HCT116 (cell line): ENCODE measurements at regions not wholly inside any gene's neighbourhood (a gene's known extent, or its start where the extent isn't known, plus 50 kb on each side); places are given as distances from the start of the nearest gene placed in this dataset.

ENCODE experiments used
- ATAC-seq: fragments of 200-7000 bp; cut with Tn5 transposase; 2 replicates; pipeline ENCODE4 v1.9.1; 2020; ENCODE audit warnings: mild to moderate bottlenecking, moderate library complexity
- BruUV-seq: library from RNA; stranded (reverse); fragments of 400-500 nt; replicated peaks from 2 replicates; lab custom pipeline; 2021; lab: Mats Ljungman, UMichigan
- CTCF ChIA-PET: fragments of 300-600 bp; sonication (Branson Sonifier 250); formaldehyde crosslinking; loops from one replicate; lab custom pipeline; 2021; ENCODE audit warnings: antibody characterized with exemption; lab: Charles Lee
- POLR2A ChIA-PET: fragments of 300-600, 350-600 bp; sonication (Branson Sonifier 250); formaldehyde crosslinking; loops from one replicate; lab custom pipeline; 2021; ENCODE audit warnings: antibody characterized with exemption; lab: Charles Lee
- RAD21 ChIA-PET, 2 experiments: fragments of 300-600 bp; sonication (Branson Sonifier 250); formaldehyde crosslinking; loops; one replicate each; lab custom pipeline; 2023; ENCODE audit warnings: low total read pairs in 2 of 2; ENCODE audit not compliant: uncharacterized antibody in 2 of 2, unreplicated experiment in 2 of 2, low non-redundant PET in 1 of 2; lab: Charles Lee
- DNase-seq: peaks from one replicate; pipeline ENCODE4 v3.0.0-alpha.2; 2010; ENCODE audit warnings: low read depth, low spot score
- H2AFZ ChIP-seq: fragments of 200-600 bp; shearing (Covaris generic), sonication (generic); 2 replicates; pipeline ENCODE4 v1.6.1; 2017; ENCODE audit warnings: low read depth, mixed run types, mixed read lengths, antibody characterized with exemption, low read length; ENCODE audit not compliant: poor library complexity, severe bottlenecking
- H3K27ac ChIP-seq: 2 replicates; pipeline ENCODE4 v1.5.1; 2012; ENCODE audit warnings: low read depth, low read length
- H3K27me3 ChIP-seq: fragments of 200-600 bp; sonication (generic); 2 replicates; pipeline ENCODE4 v1.6.1; 2016; ENCODE audit warnings: mixed run types, low read length, mixed read lengths; ENCODE audit not compliant: insufficient read depth
- H3K36me3 ChIP-seq, 2 experiments: fragments of 200-500 bp in 1 of 2; fragments of 200-600 bp in 1 of 2; sonication (Bioruptor generic) in 1 of 2; sonication (generic) in 1 of 2; 2 replicates each; pipeline versions ENCODE4 v1.5.1 to v1.6.1; 2014 to 2016; ENCODE audit warnings: low read length in 2 of 2, inconsistent platforms in 1 of 2, mixed read lengths in 1 of 2, mixed run types in 1 of 2; ENCODE audit not compliant: insufficient read depth in 2 of 2, control insufficient read depth in 1 of 2
- H3K4me1 ChIP-seq, 2 experiments: fragments of 200-600 bp in 1 of 2; sonication (generic) in 1 of 2; 2 replicates each; pipeline versions ENCODE4 v1.5.1 to v1.6.1; 2012 to 2017; ENCODE audit warnings: low read length in 2 of 2, inconsistent platforms in 1 of 2, mild to moderate bottlenecking in 1 of 2, mixed read lengths in 1 of 2, mixed run types in 1 of 2, moderate library complexity in 1 of 2; ENCODE audit not compliant: insufficient read depth in 2 of 2, control insufficient read depth in 1 of 2
- H3K4me2 ChIP-seq: fragments of 200-600 bp; sonication (generic); 2 replicates; pipeline ENCODE4 v1.6.1; 2017; ENCODE audit warnings: mixed run types, low read length, mixed read lengths
- H3K4me3 ChIP-seq, 2 experiments: fragments of 200-600 bp in 1 of 2; sonication (generic) in 1 of 2; replicated peaks in 1 of 2; 2 replicates each; pipeline ENCODE4 v1.5.1; 2011 to 2016; ENCODE audit warnings: low read length in 2 of 2, control low read depth in 1 of 2, low read depth in 1 of 2, mild to moderate bottlenecking in 1 of 2, mixed read lengths in 1 of 2, mixed run types in 1 of 2
- H3K79me2 ChIP-seq: fragments of 200-600 bp; sonication (generic); 2 replicates; pipeline ENCODE4 v1.6.1; 2017; ENCODE audit warnings: mild to moderate bottlenecking, mixed run types, low read length, moderate library complexity, mixed read lengths; ENCODE audit not compliant: insufficient read depth
- H3K9ac ChIP-seq: fragments of 200-600 bp; sonication (generic); 2 replicates; pipeline ENCODE4 v1.6.1; 2016; ENCODE audit warnings: low read length, mixed read lengths
- H3K9me2 ChIP-seq: fragments of 200-600 bp; sonication (generic), shearing (Covaris generic); 2 replicates; pipeline ENCODE4 v1.6.1; 2017; ENCODE audit warnings: mixed run types, mild to moderate bottlenecking, moderate library complexity; ENCODE audit not compliant: insufficient read depth
- H3K9me3 ChIP-seq, 2 experiments: fragments of 200-500 bp in 1 of 2; fragments of 200-600 bp in 1 of 2; sonication (Bioruptor generic) in 1 of 2; sonication (generic) in 1 of 2; 2 replicates each; pipeline ENCODE4 v1.6.1; 2014 to 2017; ENCODE audit warnings: low read length in 2 of 2, mixed read lengths in 2 of 2, inconsistent platforms in 1 of 2, low read depth in 1 of 2, mild to moderate bottlenecking in 1 of 2, mixed run types in 1 of 2, moderate library complexity in 1 of 2; ENCODE audit not compliant: control insufficient read depth in 1 of 2, insufficient read depth in 1 of 2
- H4K20me1 ChIP-seq: fragments of 200-600 bp; sonication (generic), shearing (Covaris generic); 2 replicates; pipeline ENCODE4 v1.6.1; 2017; ENCODE audit warnings: mixed run types, mild to moderate bottlenecking, moderate library complexity; ENCODE audit not compliant: insufficient read depth
- EZH2 ChIP-seq: fragments of 200-600 bp; sonication (generic); IDR thresholded peaks from 2 replicates; pipeline ENCODE4 v1.6.1; 2017; ENCODE audit warnings: antibody characterized with exemption, mixed run types
- EZH2phosphoT487 ChIP-seq: fragments of 200-600 bp; IDR thresholded peaks from 2 replicates; pipeline ENCODE4 v1.6.1; 2018; ENCODE audit warnings: antibody characterized with exemption, borderline replicate concordance
- POLR2AphosphoS5 ChIP-seq: IDR thresholded peaks from 2 replicates; pipeline ENCODE4 v1.6.1; 2011; ENCODE audit warnings: mild to moderate bottlenecking, low read depth, low read length, moderate library complexity
- intact Hi-C: fragments of 100-400 bp; cut with micrococcal nuclease; formaldehyde crosslinking; loops from 2 replicates; pipeline ENCODE4 v1.10.0; 2022
- TF ChIP-seq, protein P1 (sequence below), 3 experiments: fragments of 200-600 bp in 1 of 3; sonication (generic) in 1 of 3; IDR thresholded peaks in 2 of 3; conservative IDR thresholded peaks in 1 of 3; 2 replicates each; pipeline ENCODE4 v1.5.1; 2012 to 2017; ENCODE audit warnings: low read depth in 2 of 3, low read length in 2 of 3, antibody characterized with exemption in 1 of 3, borderline replicate concordance in 1 of 3, control low read depth in 1 of 3, mild to moderate bottlenecking in 1 of 3, mixed read lengths in 1 of 3, mixed run types in 1 of 3, moderate library complexity in 1 of 3; ENCODE audit not compliant: insufficient read depth in 1 of 3

GRCh38 chr13:67416047-67416925, 186.2 kb upstream of the PCDH9 start:
- RAD21 ChIA-PET, result no interaction called here
- peak; percentile 84 for ATAC-seq
- no peak overlapping the region for H3K4me3 ChIP-seq
- intact Hi-C loops, result no loop called here
- no peak overlapping the region for H3K27ac ChIP-seq
- no peaks in the 10 kb centered on the region for H4K20me1 ChIP-seq
- H2AFZ ChIP-seq, result no peak overlapping the region
- no TSS peak for BruUV-seq
- no peaks in the 10 kb centered on the region for H3K9me3 ChIP-seq
- no peaks in the 10 kb centered on the region for H3K79me2 ChIP-seq
- H3K9me2 ChIP-seq, result no peaks in the 10 kb centered on the region
- TF ChIP-seq, protein P1, sequence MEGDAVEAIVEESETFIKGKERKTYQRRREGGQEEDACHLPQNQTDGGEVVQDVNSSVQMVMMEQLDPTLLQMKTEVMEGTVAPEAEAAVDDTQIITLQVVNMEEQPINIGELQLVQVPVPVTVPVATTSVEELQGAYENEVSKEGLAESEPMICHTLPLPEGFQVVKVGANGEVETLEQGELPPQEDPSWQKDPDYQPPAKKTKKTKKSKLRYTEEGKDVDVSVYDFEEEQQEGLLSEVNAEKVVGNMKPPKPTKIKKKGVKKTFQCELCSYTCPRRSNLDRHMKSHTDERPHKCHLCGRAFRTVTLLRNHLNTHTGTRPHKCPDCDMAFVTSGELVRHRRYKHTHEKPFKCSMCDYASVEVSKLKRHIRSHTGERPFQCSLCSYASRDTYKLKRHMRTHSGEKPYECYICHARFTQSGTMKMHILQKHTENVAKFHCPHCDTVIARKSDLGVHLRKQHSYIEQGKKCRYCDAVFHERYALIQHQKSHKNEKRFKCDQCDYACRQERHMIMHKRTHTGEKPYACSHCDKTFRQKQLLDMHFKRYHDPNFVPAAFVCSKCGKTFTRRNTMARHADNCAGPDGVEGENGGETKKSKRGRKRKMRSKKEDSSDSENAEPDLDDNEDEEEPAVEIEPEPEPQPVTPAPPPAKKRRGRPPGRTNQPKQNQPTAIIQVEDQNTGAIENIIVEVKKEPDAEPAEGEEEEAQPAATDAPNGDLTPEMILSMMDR (IDR thresholded peaks at IDR 0.05 in 2 of 3, conservative IDR thresholded peaks at IDR 0.05 in 1 of 3; ENCODE audit: borderline replicate concordance in 1 of 3, insufficient read depth in 1 of 3, low read depth in 2 of 3, low read length in 2 of 3), result peak in 2 of 3 experiments; percentile 41 to 49; a peak in 4 of 6 replicates
- TF ChIP-seq EZH2phosphoT487, result no peak
- POLR2A ChIA-PET, result no interaction called here
- H3K4me2 ChIP-seq, result no peak overlapping the region
- CTCF ChIA-PET, result interaction anchor here (1.1 kb wide), 2 partner anchors 9 to 11 kb away, joined by 3 read pairs; no protein-coding TSS in a partner anchor
- H3K9ac ChIP-seq, result no peak overlapping the region
- no peaks in the 10 kb centered on the region for H3K27me3 ChIP-seq
- H3K36me3 ChIP-seq, result no peaks in the 10 kb centered on the region
- no peak for DNase-seq
- H3K4me1 ChIP-seq, result no peaks in the 10 kb centered on the region

- no peak overlapping the region for H3K4me2 ChIP-seq
- H3K27me3 ChIP-seq, result no peaks in the 10 kb centered on the region
- ChIA-PET POLR2A (no interaction called here), CTCF (no interaction called here), RAD21 (no interaction called here)
- H3K27ac ChIP-seq, result no peak overlapping the region
- H4K20me1 ChIP-seq, result no peaks in the 10 kb centered on the region
- BruUV-seq, result no TSS peak
- no peaks in the 10 kb centered on the region for H3K9me3 ChIP-seq
- DNase-seq (no peak), ATAC-seq (no peak)
- no peaks in the 10 kb centered on the region for H3K4me1 ChIP-seq
- H3K79me2 ChIP-seq, result no peaks in the 10 kb centered on the region
- no peak overlapping the region for H3K4me3 ChIP-seq
- H3K9ac ChIP-seq, result no peak overlapping the region
- no peaks in the 10 kb centered on the region for H3K9me2 ChIP-seq
- no peak overlapping the region for H2AFZ ChIP-seq
- intact Hi-C loops, result no loop called here
- no peak for TF ChIP-seq EZH2
- TF ChIP-seq POLR2AphosphoS5, result no peak
- no peaks in the 10 kb centered on the region for H3K36me3 ChIP-seq
Measured at GRCh38 chr13:67410645-67411044, 180.5 kb upstream of the PCDH9 start.
